Smooth muscle cell of the brain vasculature (primary cell): ENCODE measurements at regions not wholly inside any gene's neighbourhood (a gene's known extent, or its start where the extent isn't known, plus 50 kb on each side); places are given as distances from the start of the nearest gene placed in this dataset.
"Not testable (repeated sequence)": the region's sequence is repeated elsewhere in the genome, so short reads cannot be mapped to it uniquely, and the experiment has no call there.

Source experiments
- DNase-seq: peaks from one replicate; pipeline ENCODE4 v3.0.0-alpha.2; 2012; ENCODE audit warnings: low read depth, low spot score

GRCh38 chr7:125136341-125136740 is 206.7 kb upstream of the POT1 start:
- DNase-seq: no peak

- no peak for DNase-seq
Observed at GRCh38 chr7:125130173-125130572, 200.5 kb upstream of the POT1 start.

- DNase-seq: no peak
Observed at GRCh38 chr7:125127304-125127703, 197.7 kb upstream of the POT1 start.

GRCh38 chr7:125126376-125126775 is 196.8 kb upstream of the POT1 start:
- DNase-seq: peak; percentile 28

GRCh38 chr7:125125315-125125714 is 195.7 kb upstream of the POT1 start:
- no peak for DNase-seq

- DNase-seq: no peak
Observed at GRCh38 chr7:125122173-125122572, 192.5 kb upstream of the POT1 start.

- no peak for DNase-seq
Observed at GRCh38 chr7:125119559-125120115, 190.0 kb upstream of the POT1 start.

GRCh38 chr7:125118444-125118843 is 188.8 kb upstream of the POT1 start:
- no peak for DNase-seq

GRCh38 chr7:125112850-125113249 is 183.2 kb upstream of the POT1 start:
- DNase-seq: no peak

GRCh38 chr7:125099519-125099918 is 169.9 kb upstream of the POT1 start:
- DNase-seq: no peak

- no peak for DNase-seq
Observed at GRCh38 chr7:125098377-125098970, 168.8 kb upstream of the POT1 start.

GRCh38 chr7:125090596-125090995 is 161.0 kb upstream of the POT1 start:
- no peak for DNase-seq

- no peak for DNase-seq
Observed at GRCh38 chr7:125089171-125089570, 159.5 kb upstream of the POT1 start.

- DNase-seq: no peak
Observed at GRCh38 chr7:125088555-125088954, 158.9 kb upstream of the POT1 start.

- DNase-seq: no peak
Observed at GRCh38 chr7:125085084-125085483, 155.5 kb upstream of the POT1 start.

- DNase-seq: no peak
Observed at GRCh38 chr7:125084196-125084595, 154.6 kb upstream of the POT1 start.

GRCh38 chr7:125074141-125074540 is 144.5 kb upstream of the POT1 start:
- no peak for DNase-seq

GRCh38 chr7:125065546-125065945 is 135.9 kb upstream of the POT1 start:
- DNase-seq: no peak

GRCh38 chr7:125065001-125065400 is 135.4 kb upstream of the POT1 start:
- DNase-seq: no peak

- DNase-seq: no peak
Observed at GRCh38 chr7:125061776-125062397, 132.3 kb upstream of the POT1 start.

- DNase-seq: not testable (repeated sequence)
Observed at GRCh38 chr7:125061083-125061745, 131.6 kb upstream of the POT1 start.

- no peak for DNase-seq
Observed at GRCh38 chr7:125059861-125060456, 130.3 kb upstream of the POT1 start.
